ENCODE measurements at regions not wholly inside any gene's neighbourhood (a gene's known extent, or its start where the extent isn't known, plus 50 kb on each side); places are given as distances from the start of the nearest gene placed in this dataset.

- Histone ChIP-seq H3K4me3 (no peak overlapping the region), H3K4me2 (no peak overlapping the region), H3K4me1 (no peaks in the 10 kb centered on the region), H3K27ac (no peak overlapping the region), H3K9me3 (no peaks in the 10 kb centered on the region)
- WGBS (ENCODE audit: missing lambda C conversion rate) = 95% methylated on average over 3 of the region's 3 CpGs
- ATAC-seq = no peak
- POLR2A ChIA-PET = no interaction called here
- no peak for FAIRE-seq
- TF ChIP-seq MAFK (IDR thresholded peaks at IDR 0.05; ENCODE audit: partially characterized antibody) (peak; percentile 83), CHD4 (IDR thresholded peaks at IDR 0.05; ENCODE audit: borderline replicate concordance) (no peak)
- no peak for DNase-seq (ENCODE audit: low read depth in 1 of 2, low spot score in 1 of 2)
- CTCF ChIA-PET = no interaction called here
Measured at GRCh38 chr18:29651122-29651680, 1391.3 kb downstream of the DSC3 start.

- Histone ChIP-seq H3K27ac (no peak overlapping the region), H3K4me3 (no peak overlapping the region), H3K9me3 (no peaks in the 10 kb centered on the region), H3K4me2 (no peak overlapping the region), H3K4me1 (no peaks in the 10 kb centered on the region)
- TF ChIP-seq FOXS1 (CRISPR knock-in tag; IDR thresholded peaks at IDR 0.05) = no peak
- no peak for TF ChIP-seq PHF8 (IDR thresholded peaks at IDR 0.05; ENCODE audit: borderline replicate concordance, low read depth)
- no peak for TF ChIP-seq HES2 (IDR thresholded peaks at IDR 0.05)
- TF ChIP-seq MYC (IDR thresholded peaks at IDR 0.05; ENCODE audit: borderline replicate concordance, low read length) = no peak
- no peak for TF ChIP-seq POLR2A (IDR thresholded peaks at IDR 0.05; ENCODE audit: low read length)
- TF ChIP-seq RNF2 (IDR thresholded peaks at IDR 0.05; ENCODE audit: borderline replicate concordance, low read depth) = no peak
- no peak for TF ChIP-seq HOXA7 (CRISPR knock-in tag; IDR thresholded peaks at IDR 0.05)
- TF ChIP-seq E2F6 (IDR thresholded peaks at IDR 0.05; ENCODE audit: borderline replicate concordance, low read depth) = no peak
- TF ChIP-seq ATOH8 (CRISPR knock-in tag; IDR thresholded peaks at IDR 0.05; ENCODE audit: low read depth) = no peak
- no peak for TF ChIP-seq CHD4 (IDR thresholded peaks at IDR 0.05; ENCODE audit: borderline replicate concordance)
- TF ChIP-seq NPAS2 (CRISPR knock-in tag; IDR thresholded peaks at IDR 0.05; ENCODE audit: borderline replicate concordance) = no peak
- no peak for TF ChIP-seq TFCP2L1 (CRISPR knock-in tag; IDR thresholded peaks at IDR 0.05)
- no peak for TF ChIP-seq NR3C1 (IDR thresholded peaks at IDR 0.05)
- TF ChIP-seq MAZ (IDR thresholded peaks at IDR 0.05; ENCODE audit: borderline replicate concordance, low read depth, low read length) = no peak
- TF ChIP-seq RCOR1 (IDR thresholded peaks at IDR 0.05; ENCODE audit: low read depth, low read length) = no peak
- 0% methylated on average over 1 of the region's 1 CpG for WGBS (ENCODE audit: missing lambda C conversion rate)
- DNase-seq (ENCODE audit: low read depth in 1 of 2, low spot score in 1 of 2) (no peak), FAIRE-seq (no peak), ATAC-seq (no peak)
- ChIA-PET POLR2A (no interaction called here), CTCF (no interaction called here)
Measured at GRCh38 chr18:29648891-29649290, 1393.7 kb downstream of the DSC3 start.

GRCh38 chr18:29647700-29648099 is 1394.8 kb downstream of the DSC3 start:
- FAIRE-seq = no peak
- WGBS (ENCODE audit: missing lambda C conversion rate) = 77% methylated on average over 1 of the region's 1 CpG
- POLR2A ChIA-PET = no interaction called here

GRCh38 chr18:29644276-29644675 is 1398.3 kb downstream of the DSC3 start:
- no peak for FAIRE-seq
- TF ChIP-seq FOSL2 (IDR thresholded peaks at IDR 0.05) (no peak), FOSL2 (CRISPR knock-in tag; IDR thresholded peaks at IDR 0.05) (no peak), NPAS2 (CRISPR knock-in tag; IDR thresholded peaks at IDR 0.05; ENCODE audit: borderline replicate concordance) (no peak), HOXB13 (CRISPR knock-in tag; IDR thresholded peaks at IDR 0.05; ENCODE audit: low read depth) (no peak), NFE2L2 (conservative IDR thresholded peaks at IDR 0.05; ENCODE audit: low read length) (no peak), SMC3 (IDR thresholded peaks at IDR 0.05) (no peak), BCL3 (IDR thresholded peaks at IDR 0.05) (no peak), FOXS1 (CRISPR knock-in tag; IDR thresholded peaks at IDR 0.05) (no peak), CHD4 (IDR thresholded peaks at IDR 0.05; ENCODE audit: borderline replicate concordance) (no peak), CHD2 (IDR thresholded peaks at IDR 0.05; ENCODE audit: low read length, partially characterized antibody) (no peak), ZC3H11A (IDR thresholded peaks at IDR 0.05) (no peak), TP53 (CRISPR knock-in tag; IDR thresholded peaks at IDR 0.05) (no peak), CBX8 (IDR thresholded peaks at IDR 0.05) (no peak), MAFK (IDR thresholded peaks at IDR 0.05; ENCODE audit: partially characterized antibody) (no peak), HOXA7 (CRISPR knock-in tag; IDR thresholded peaks at IDR 0.05) (no peak), PBX3 (IDR thresholded peaks at IDR 0.05) (no peak)
- H3K4me2 ChIP-seq = no peak overlapping the region
- CTCF ChIA-PET = no interaction called here
- no peaks in the 10 kb centered on the region for H3K9me3 ChIP-seq
- no peak for ATAC-seq
- DNase-seq (ENCODE audit: low read depth in 1 of 2, low spot score in 1 of 2) = no peak
- H3K27ac ChIP-seq = no peak overlapping the region
- H3K4me3 ChIP-seq = no peak overlapping the region
- POLR2A ChIA-PET = no interaction called here
- H3K4me1 ChIP-seq = no peaks in the 10 kb centered on the region

More at GRCh38 chr18:29647700-29648099, 1394.8 kb downstream of the DSC3 start:
- H3K4me2 ChIP-seq = no peak overlapping the region
- H3K4me1 ChIP-seq = no peaks in the 10 kb centered on the region
- H3K4me3 ChIP-seq = no peak overlapping the region
- CTCF ChIA-PET = no interaction called here
- TF ChIP-seq SMC3 (IDR thresholded peaks at IDR 0.05) = no peak
- no peaks in the 10 kb centered on the region for H3K9me3 ChIP-seq
- no peak for DNase-seq (ENCODE audit: low read depth in 1 of 2, low spot score in 1 of 2)
- ATAC-seq = no peak
- H3K27ac ChIP-seq = no peak overlapping the region
